Progenitor cell of endocrine pancreas (in vitro differentiated cells): ENCODE measurements at regions not wholly inside any gene's neighbourhood (a gene's known extent, or its start where the extent isn't known, plus 50 kb on each side); places are given as distances from the start of the nearest gene placed in this dataset.

Experiments
- DNase-seq: peaks from one replicate; pipeline ENCODE4 v3.0.0; 2021; ENCODE audit warnings: low spot score; ENCODE audit not compliant: unreplicated experiment
- H3K27ac Mint-ChIP-seq: 2 replicates; pipeline ENCODE4 v1.8.0; 2021; ENCODE audit warnings: mild to moderate bottlenecking, moderate library complexity, mixed read lengths
- H3K27me3 Mint-ChIP-seq: 2 replicates; pipeline ENCODE4 v1.8.0; 2021; ENCODE audit warnings: mixed read lengths
- H3K36me3 Mint-ChIP-seq: 2 replicates; pipeline ENCODE4 v1.8.0; 2022; ENCODE audit warnings: mixed read lengths; ENCODE audit not compliant: insufficient read depth
- H3K4me1 Mint-ChIP-seq: 2 replicates; pipeline ENCODE4 v1.8.0; 2021; ENCODE audit warnings: low read depth, mixed read lengths
- H3K4me3 Mint-ChIP-seq: 2 replicates; pipeline ENCODE4 v1.8.0; 2021; ENCODE audit warnings: low read depth, mild to moderate bottlenecking, moderate library complexity, mixed read lengths
- H3K9me3 Mint-ChIP-seq: 2 replicates; pipeline ENCODE4 v1.8.0; 2021; ENCODE audit warnings: low read depth, mixed read lengths
- CTCF ChIP-seq: fragments of 200-600 bp; sonication (generic); IDR thresholded peaks from one replicate; pipeline ENCODE4 v1.5.0; 2021; ENCODE audit warnings: antibody characterized with exemption, mild to moderate bottlenecking; ENCODE audit not compliant: unreplicated experiment

GRCh38 chr20:57008217-57008616, 258.2 kb downstream of the BMP7 start:
- no peak for TF ChIP-seq CTCF
- Mint-ChIP-seq H3K36me3 (no peaks in the 10 kb centered on the region), H3K9me3 (no peaks in the 10 kb centered on the region), H3K4me1 (peaks cover 17% of the 10 kb centered on the region), H3K27me3 (peaks cover 33% of the 10 kb centered on the region), H3K27ac (peak overlapping the region; percentile 62), H3K4me3 (no peak overlapping the region)
- no peak for DNase-seq

GRCh38 chr20:57009355-57009754, 257.1 kb downstream of the BMP7 start:
- Mint-ChIP-seq H3K9me3 (no peaks in the 10 kb centered on the region), H3K4me1 (peaks cover 22% of the 10 kb centered on the region), H3K4me3 (no peak overlapping the region), H3K27me3 (peaks cover 30% of the 10 kb centered on the region), H3K27ac (no peak overlapping the region), H3K36me3 (no peaks in the 10 kb centered on the region)
- DNase-seq, result no peak
- no peak for TF ChIP-seq CTCF

- Mint-ChIP-seq H3K36me3 (no peaks in the 10 kb centered on the region), H3K27me3 (peaks cover 32% of the 10 kb centered on the region), H3K27ac (no peak overlapping the region), H3K4me3 (no peak overlapping the region), H3K4me1 (peaks cover 22% of the 10 kb centered on the region), H3K9me3 (no peaks in the 10 kb centered on the region)
- TF ChIP-seq CTCF, result no peak
- DNase-seq, result no peak
Measured at GRCh38 chr20:57009775-57010174, 256.7 kb downstream of the BMP7 start.

- H3K4me3 Mint-ChIP-seq, result no peak overlapping the region
- no peaks in the 10 kb centered on the region for H3K9me3 Mint-ChIP-seq
- no peak overlapping the region for H3K27ac Mint-ChIP-seq
- no peak for DNase-seq
- no peaks in the 10 kb centered on the region for H3K36me3 Mint-ChIP-seq
- no peak for TF ChIP-seq CTCF
- peaks cover 31% of the 10 kb centered on the region for H3K27me3 Mint-ChIP-seq
- peaks cover 15% of the 10 kb centered on the region for H3K4me1 Mint-ChIP-seq
Measured at GRCh38 chr20:57012691-57013090, 253.8 kb downstream of the BMP7 start.

GRCh38 chr20:57013217-57013616, 253.2 kb downstream of the BMP7 start:
- no peak for DNase-seq
- Mint-ChIP-seq H3K4me1 (peaks cover 10% of the 10 kb centered on the region), H3K36me3 (no peaks in the 10 kb centered on the region), H3K27me3 (peaks cover 32% of the 10 kb centered on the region), H3K9me3 (no peaks in the 10 kb centered on the region), H3K27ac (no peak overlapping the region), H3K4me3 (no peak overlapping the region)
- TF ChIP-seq CTCF, result no peak
